ENCODE measurements at regions not wholly inside any gene's neighbourhood (a gene's known extent, or its start where the extent isn't known, plus 50 kb on each side); places are given as distances from the start of the nearest gene placed in this dataset.

- H3K4me3 ChIP-seq (ENCODE audit: low read length): no peak overlapping the region
- no peak for DNase-seq (ENCODE audit: low read depth, low spot score)
Measured at GRCh38 chr14:104286496-104286895, 148.1 kb downstream of the KIF26A start.

- no peak for DNase-seq (ENCODE audit: low read depth, low spot score)
- H3K4me3 ChIP-seq (ENCODE audit: low read length): no peak overlapping the region
Measured at GRCh38 chr14:104287301-104288009, 149.1 kb downstream of the KIF26A start.

DNA sequence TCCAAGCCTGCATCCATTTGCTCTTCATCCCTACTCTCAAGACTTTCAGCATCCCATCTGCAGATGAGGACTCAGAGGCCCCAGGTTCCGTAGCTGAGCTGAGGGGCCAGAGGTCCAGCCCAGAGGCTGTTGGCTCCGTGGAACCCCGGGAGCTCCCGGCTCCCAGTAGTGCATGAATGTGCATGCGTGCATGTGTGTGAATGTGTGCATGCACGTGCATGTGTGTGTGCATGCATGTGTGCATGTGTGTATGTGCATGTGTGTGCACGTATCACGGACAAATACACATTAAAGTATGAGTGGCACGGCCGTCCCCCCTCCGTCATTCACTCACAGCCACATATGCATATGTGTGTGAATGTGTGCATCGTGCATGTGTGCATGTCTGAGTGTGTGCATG is 149.9 kb downstream of the KIF26A start:
- DNase-seq (ENCODE audit: low read depth, low spot score): no peak
- no peak overlapping the region for H3K4me3 ChIP-seq (ENCODE audit: low read length)

DNA sequence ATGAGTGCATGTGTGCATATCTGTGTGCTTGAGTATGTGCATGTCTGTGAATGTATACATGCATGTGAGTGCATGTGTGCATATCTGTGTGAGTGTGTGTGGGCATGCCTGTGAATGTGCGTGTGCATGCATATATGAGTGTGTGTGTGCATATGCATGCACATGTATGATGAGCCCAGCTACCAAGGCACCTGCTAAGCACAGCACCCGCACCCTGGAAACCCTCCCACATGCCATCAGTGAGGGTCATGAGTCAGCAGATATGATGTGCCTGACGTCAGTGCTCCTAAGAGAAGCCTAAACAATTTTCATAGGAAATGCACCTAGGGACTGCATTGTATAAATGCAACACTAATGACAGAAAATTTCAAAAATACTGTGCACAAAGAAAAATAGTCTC is 151.1 kb downstream of the KIF26A start:
- H3K4me3 ChIP-seq (ENCODE audit: low read length): no peak overlapping the region
- DNase-seq (ENCODE audit: low read depth, low spot score): no peak

GRCh38 chr14:104290058-104290667 is 151.8 kb downstream of the KIF26A start:
- no peak for DNase-seq (ENCODE audit: low read depth, low spot score)
- H3K4me3 ChIP-seq (ENCODE audit: low read length): no peak overlapping the region

GRCh38 chr14:104290756-104291122 is 152.4 kb downstream of the KIF26A start:
- no peak for DNase-seq (ENCODE audit: low read depth, low spot score)
- H3K4me3 ChIP-seq (ENCODE audit: low read length): no peak overlapping the region

- DNase-seq (ENCODE audit: low read depth, low spot score): no peak
- H3K4me3 ChIP-seq (ENCODE audit: low read length): no peak overlapping the region
Measured at GRCh38 chr14:104291123-104292000, 153.0 kb downstream of the KIF26A start.

- DNase-seq (ENCODE audit: low read depth, low spot score): no peak
Measured at GRCh38 chr14:104292084-104292970, 153.9 kb downstream of the KIF26A start.

DNA sequence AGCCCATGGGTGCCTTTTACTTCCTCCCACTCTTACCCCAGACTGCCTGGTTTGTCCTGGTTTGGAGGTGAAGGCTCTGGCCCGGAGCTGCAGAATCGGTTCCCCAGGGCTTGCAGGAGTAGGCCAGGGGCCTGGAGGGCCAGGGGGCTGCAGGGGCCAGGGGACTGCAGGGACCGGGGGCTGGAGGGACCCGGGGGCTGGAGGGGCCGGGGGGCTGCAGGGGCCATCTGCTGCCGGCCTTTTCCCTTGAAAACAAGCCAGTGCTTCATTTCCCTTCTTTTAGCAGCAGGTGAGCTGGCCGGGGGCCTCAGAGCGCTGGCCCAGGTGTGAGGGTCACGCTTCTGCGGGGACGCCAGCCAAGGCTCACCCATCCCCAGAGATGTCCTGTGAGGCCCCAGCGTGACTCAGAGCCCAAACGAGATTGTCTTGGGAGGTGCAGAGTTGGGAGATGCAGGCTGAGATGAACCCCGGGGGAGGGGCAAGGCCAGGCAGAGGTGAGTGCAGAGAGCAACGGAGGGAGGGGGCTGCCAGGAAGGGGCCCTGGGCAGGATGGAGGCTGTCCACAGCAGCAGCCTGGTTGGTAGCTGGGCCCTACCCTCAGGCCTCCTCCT is 154.9 kb downstream of the KIF26A start:
- H3K4me3 ChIP-seq (ENCODE audit: low read length): no peak overlapping the region
- no peak for DNase-seq (ENCODE audit: low read depth, low spot score)

More at GRCh38 chr14:104292084-104292970, 153.9 kb downstream of the KIF26A start:
- no peak overlapping the region for H3K4me3 ChIP-seq (ENCODE audit: low read length)

DNA sequence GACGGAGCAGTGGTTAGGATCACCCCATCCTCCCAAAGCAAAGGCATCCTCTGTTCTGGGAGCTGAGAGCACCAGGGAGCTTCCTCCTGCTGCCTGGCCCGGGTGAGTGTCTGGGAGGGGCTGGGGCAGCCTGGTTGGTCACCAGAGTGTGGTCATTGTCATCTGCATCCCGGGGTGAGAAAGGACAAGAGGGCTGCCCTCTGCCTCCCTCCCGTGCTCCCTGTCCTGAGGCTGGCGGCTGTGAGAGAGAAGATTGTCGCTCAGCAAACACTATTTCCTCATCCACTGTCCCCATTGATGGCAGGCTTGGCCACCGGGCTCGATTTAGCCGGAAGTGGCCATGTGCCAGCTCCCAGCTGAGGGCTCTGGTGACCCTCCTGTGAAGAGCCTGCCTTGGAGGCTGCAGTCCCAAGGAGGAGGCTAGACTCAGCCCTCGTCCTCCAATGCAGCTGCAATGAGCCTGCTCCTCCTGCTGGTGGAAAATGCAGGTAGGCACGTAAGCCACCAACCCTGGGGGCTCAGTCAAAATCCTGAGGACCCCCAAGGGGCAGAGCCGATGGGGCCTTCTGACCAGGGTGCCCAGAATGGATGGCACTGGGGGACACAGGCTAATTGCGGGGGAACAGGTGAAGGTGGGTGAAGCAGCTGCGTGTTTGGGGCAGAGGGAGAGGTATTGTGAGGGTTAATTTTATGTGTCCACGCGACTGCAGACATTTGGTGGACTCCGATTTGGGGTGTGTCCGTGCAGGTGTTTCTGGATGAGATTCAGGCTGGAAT is 155.7 kb downstream of the KIF26A start:
- no peak for DNase-seq (ENCODE audit: low read depth, low spot score)
- H3K4me3 ChIP-seq (ENCODE audit: low read length): no peak overlapping the region

DNA sequence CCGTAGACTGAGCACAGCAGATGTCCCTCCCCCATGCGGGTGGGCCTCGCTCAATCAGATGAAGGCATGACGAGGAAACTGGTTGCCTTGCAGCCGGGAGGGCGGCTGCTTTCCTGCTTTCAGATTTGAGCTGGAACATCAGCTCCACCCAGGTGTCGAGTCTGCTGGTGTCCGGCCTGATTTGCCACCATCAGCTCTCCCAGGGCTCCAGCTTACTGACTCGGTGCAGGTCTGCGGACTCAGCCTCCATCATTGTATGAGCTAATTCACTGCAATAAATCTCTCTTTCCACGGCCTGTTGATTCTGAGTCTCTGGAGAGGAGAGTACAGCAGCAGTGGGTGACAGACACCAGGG is 156.2 kb downstream of the KIF26A start:
- no peak overlapping the region for H3K4me3 ChIP-seq (ENCODE audit: low read length)
- no peak for DNase-seq (ENCODE audit: low read depth, low spot score)

- no peak for DNase-seq (ENCODE audit: low read depth, low spot score)
Measured at GRCh38 chr14:104294983-104295680, 156.7 kb downstream of the KIF26A start.

GRCh38 chr14:104295681-104296387 is 157.4 kb downstream of the KIF26A start:
- no peak overlapping the region for H3K4me3 ChIP-seq (ENCODE audit: low read length)
- no peak for DNase-seq (ENCODE audit: low read depth, low spot score)

More at GRCh38 chr14:104294983-104295680, 156.7 kb downstream of the KIF26A start:
- H3K4me3 ChIP-seq (ENCODE audit: low read length): no peak overlapping the region

GRCh38 chr14:104296388-104297312 is 158.3 kb downstream of the KIF26A start:
- no peak overlapping the region for H3K4me3 ChIP-seq (ENCODE audit: low read length)
- no peak for DNase-seq (ENCODE audit: low read depth, low spot score)

GRCh38 chr14:104297313-104297704 is 158.9 kb downstream of the KIF26A start:
- H3K4me3 ChIP-seq (ENCODE audit: low read length): no peak overlapping the region
- DNase-seq (ENCODE audit: low read depth, low spot score): no peak
